ENCODE measurements at regions not wholly inside any gene's neighbourhood (a gene's known extent, or its start where the extent isn't known, plus 50 kb on each side); places are given as distances from the start of the nearest gene placed in this dataset.

- TF ChIP-seq EZH2 (IDR thresholded peaks at IDR 0.05; ENCODE audit: low read depth, unreplicated experiment), result no peak
- TF ChIP-seq CTCF (conservative IDR thresholded peaks at IDR 0.05; ENCODE audit: low read depth in 2 of 2), result no peak
- no peak for TF ChIP-seq EZH2phosphoT487 (IDR thresholded peaks at IDR 0.05; ENCODE audit: unreplicated experiment)
- TF ChIP-seq ZNF462 (CRISPR knock-in tag; IDR thresholded peaks at IDR 0.05), result no peak
- TF ChIP-seq ZNF331 (CRISPR knock-in tag; IDR thresholded peaks at IDR 0.05; ENCODE audit: low read depth), result no peak
- no peak for TF ChIP-seq POLR2AphosphoS5 (IDR thresholded peaks at IDR 0.05; ENCODE audit: low read depth)
- TF ChIP-seq JUNB (IDR thresholded peaks at IDR 0.05; ENCODE audit: unreplicated experiment), result no peak
- no peak for TF ChIP-seq REST (IDR thresholded peaks at IDR 0.05; ENCODE audit: unreplicated experiment)
- TF ChIP-seq, protein P1, sequence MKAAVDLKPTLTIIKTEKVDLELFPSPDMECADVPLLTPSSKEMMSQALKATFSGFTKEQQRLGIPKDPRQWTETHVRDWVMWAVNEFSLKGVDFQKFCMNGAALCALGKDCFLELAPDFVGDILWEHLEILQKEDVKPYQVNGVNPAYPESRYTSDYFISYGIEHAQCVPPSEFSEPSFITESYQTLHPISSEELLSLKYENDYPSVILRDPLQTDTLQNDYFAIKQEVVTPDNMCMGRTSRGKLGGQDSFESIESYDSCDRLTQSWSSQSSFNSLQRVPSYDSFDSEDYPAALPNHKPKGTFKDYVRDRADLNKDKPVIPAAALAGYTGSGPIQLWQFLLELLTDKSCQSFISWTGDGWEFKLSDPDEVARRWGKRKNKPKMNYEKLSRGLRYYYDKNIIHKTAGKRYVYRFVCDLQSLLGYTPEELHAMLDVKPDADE (IDR thresholded peaks at IDR 0.05), result no peak
- no peak for TF ChIP-seq ZNF114 (CRISPR knock-in tag; IDR thresholded peaks at IDR 0.05)
- TF ChIP-seq STAT1 (IDR thresholded peaks at IDR 0.05; ENCODE audit: unreplicated experiment), result no peak
- no peak for TF ChIP-seq CREB1 (CRISPR knock-in tag; IDR thresholded peaks at IDR 0.05; ENCODE audit: low read depth)
- no peak for TF ChIP-seq NANOG (IDR thresholded peaks at IDR 0.05; ENCODE audit: borderline replicate concordance)
Measured at GRCh38 chr1:22290157-22290556, 147.3 kb upstream of the WNT4 start.
